HS-5 (cell line): ENCODE measurements at regions not wholly inside any gene's neighbourhood (a gene's known extent, or its start where the extent isn't known, plus 50 kb on each side); places are given as distances from the start of the nearest gene placed in this dataset.
"Not testable (repeated sequence)": the region's sequence is repeated elsewhere in the genome, so short reads cannot be mapped to it uniquely, and the experiment has no call there.

Experiments
- DNase-seq: peaks from one replicate; pipeline ENCODE4 v3.0.0-alpha.2; 2012; ENCODE audit warnings: low read depth

- DNase-seq: peak; percentile 32
These were observed 207.8 kb upstream of the DCAF8L1 start for GRCh38 chrX:28189011-28189410.

- DNase-seq: no peak
These were observed 207.3 kb upstream of the DCAF8L1 start for GRCh38 chrX:28188526-28188925.

- no peak for DNase-seq
These were observed 198.8 kb upstream of the DCAF8L1 start for GRCh38 chrX:28180096-28180495.

GRCh38 chrX:28178206-28178605, 197.0 kb upstream of the DCAF8L1 start:
- no peak for DNase-seq

- no peak for DNase-seq
These were observed 196.0 kb upstream of the DCAF8L1 start for GRCh38 chrX:28177202-28177601.

- DNase-seq: no peak
These were observed 189.5 kb upstream of the DCAF8L1 start for GRCh38 chrX:28170713-28171112.

- DNase-seq: no peak
These were observed 176.9 kb upstream of the DCAF8L1 start for GRCh38 chrX:28158019-28158777.

- not testable (repeated sequence) for DNase-seq
These were observed 171.0 kb upstream of the DCAF8L1 start for GRCh38 chrX:28152263-28152662.

- no peak for DNase-seq
These were observed 154.3 kb upstream of the DCAF8L1 start for GRCh38 chrX:28135378-28136047.

GRCh38 chrX:28133763-28134162, 152.5 kb upstream of the DCAF8L1 start:
- no peak for DNase-seq

- no peak for DNase-seq
These were observed 146.4 kb upstream of the DCAF8L1 start for GRCh38 chrX:28127662-28128061.

GRCh38 chrX:28126886-28127285, 145.6 kb upstream of the DCAF8L1 start:
- no peak for DNase-seq

GRCh38 chrX:28124416-28124815, 143.2 kb upstream of the DCAF8L1 start:
- DNase-seq: no peak

- DNase-seq: not testable (repeated sequence)
These were observed 139.5 kb upstream of the DCAF8L1 start for GRCh38 chrX:28120580-28121245.

- no peak for DNase-seq
These were observed 138.8 kb upstream of the DCAF8L1 start for GRCh38 chrX:28120072-28120471.

GRCh38 chrX:28108186-28108945, 127.1 kb upstream of the DCAF8L1 start:
- no peak for DNase-seq

GRCh38 chrX:28099166-28099565, 117.9 kb upstream of the DCAF8L1 start:
- no peak for DNase-seq

GRCh38 chrX:28085653-28086052, 104.4 kb upstream of the DCAF8L1 start:
- DNase-seq: no peak

- no peak for DNase-seq
These were observed 77.7 kb upstream of the DCAF8L1 start for GRCh38 chrX:28058901-28059300.

GRCh38 chrX:28042826-28043564, 61.7 kb upstream of the DCAF8L1 start:
- no peak for DNase-seq

- no peak for DNase-seq
These were observed 61.0 kb upstream of the DCAF8L1 start for GRCh38 chrX:28042260-28042659.

- DNase-seq: no peak
These were observed 58.0 kb upstream of the DCAF8L1 start for GRCh38 chrX:28039258-28039657.
